NOMO-1 (cell line): ENCODE measurements at regions not wholly inside any gene's neighbourhood (a gene's known extent, or its start where the extent isn't known, plus 50 kb on each side); places are given as distances from the start of the nearest gene placed in this dataset.
A peak's percentile ranks its signal among the peaks of the same experiment; 100 is the strongest.
"Not testable (repeated sequence)": the region's sequence is repeated elsewhere in the genome, so short reads cannot be mapped to it uniquely, and the experiment has no call there.

ENCODE experiments used
- DNase-seq, 2 experiments: peaks; one replicate each; lab custom pipeline; 2025; ENCODE audit not compliant: unreplicated experiment in 2 of 2; lab: John Stamatoyannopoulos, UW

GRCh38 chr15:62362144-62362543 lies 197.1 kb upstream of the C2CD4B start:
- DNase-seq: no peak

GRCh38 chr15:62362608-62363007 lies 197.5 kb upstream of the C2CD4B start:
- DNase-seq: peak in 1 of 2 experiments; percentile 36

DNA sequence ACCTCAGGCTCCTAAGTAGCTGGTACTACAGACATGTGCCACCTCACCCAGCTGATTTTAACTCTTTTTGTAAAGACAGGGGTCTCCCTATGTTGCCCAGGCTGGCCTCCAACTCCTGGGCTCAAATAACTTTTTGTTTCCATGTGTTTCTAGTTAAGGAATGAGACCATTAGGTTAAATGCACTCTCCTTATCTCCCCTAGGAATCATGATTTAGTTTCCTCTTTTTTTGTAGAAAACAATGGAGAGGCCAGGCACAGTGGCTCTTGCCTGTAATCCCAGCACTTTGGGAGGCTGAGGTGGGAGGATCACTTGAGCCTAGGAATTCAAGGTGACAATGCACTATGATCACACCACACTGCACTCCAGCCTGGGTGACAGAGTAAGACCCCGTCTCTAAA lies 198.8 kb upstream of the C2CD4B start:
- no peak for DNase-seq

DNA sequence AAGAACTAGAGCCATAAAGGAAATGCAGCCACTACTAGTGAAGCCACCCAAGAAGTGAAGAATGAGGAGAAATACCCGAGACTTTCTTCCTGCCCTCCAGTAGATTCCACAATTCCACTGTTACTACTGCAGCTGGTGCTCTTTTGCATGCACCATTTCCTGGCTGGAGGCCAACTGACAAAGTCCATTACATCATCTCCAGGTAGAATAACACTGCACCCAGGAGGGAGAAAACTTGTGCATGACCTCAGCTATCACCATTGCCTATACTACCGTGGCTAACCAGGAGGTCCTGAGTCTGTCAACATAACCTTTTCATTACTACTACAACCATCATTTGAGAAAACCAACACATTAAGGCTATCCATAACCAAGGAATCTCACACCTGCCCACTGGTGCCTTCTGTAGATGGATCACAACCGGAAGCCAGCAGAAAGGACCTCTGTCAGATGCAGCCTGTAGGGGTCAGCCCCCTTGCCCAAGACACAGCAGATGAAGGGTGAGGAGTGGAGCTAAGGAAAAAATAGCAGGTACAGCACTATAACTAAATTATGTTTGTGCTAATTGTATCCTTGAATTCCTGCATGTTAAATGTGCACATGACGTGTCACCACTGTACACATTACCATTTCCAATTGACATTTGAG lies 200.8 kb upstream of the C2CD4B start:
- DNase-seq: no peak

DNA sequence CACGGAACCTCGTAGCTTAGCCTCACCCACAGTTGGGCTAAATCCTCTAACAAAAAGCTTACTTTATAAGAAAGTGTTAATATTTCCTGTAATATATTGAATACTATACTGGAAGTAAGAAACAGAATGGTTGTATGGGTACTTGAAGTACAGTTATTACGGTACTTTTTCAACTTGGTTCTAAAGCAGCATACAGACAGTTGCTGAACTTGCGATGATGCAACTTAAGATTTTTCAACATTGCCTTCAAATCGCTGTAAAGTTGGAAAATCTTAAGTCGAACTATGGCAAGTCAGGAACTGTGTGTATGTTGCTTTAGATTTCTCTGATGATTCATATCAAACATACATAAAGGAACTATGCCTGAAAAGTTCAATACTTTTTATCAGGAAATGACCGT lies 204.4 kb upstream of the C2CD4B start:
- peak in 1 of 2 experiments; percentile 13 for DNase-seq

DNA sequence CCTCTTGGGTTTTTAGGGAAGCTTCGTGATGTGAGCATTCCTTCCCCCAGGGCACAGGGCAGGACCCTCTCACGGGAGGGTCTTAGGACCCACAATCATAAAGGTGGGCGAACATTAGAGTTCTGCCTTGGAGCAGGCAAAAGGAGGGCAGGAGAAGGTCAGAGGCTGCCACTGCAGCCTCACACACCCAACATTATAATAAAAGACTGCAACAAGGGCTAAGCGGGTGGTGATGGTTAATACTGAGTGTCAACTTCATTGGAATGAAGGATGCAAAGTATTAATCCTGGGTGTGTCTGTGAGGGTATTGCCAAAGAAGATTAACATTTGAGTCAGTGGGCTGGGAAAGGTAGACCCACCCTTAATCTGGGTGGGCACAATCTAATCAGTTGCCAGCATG lies 206.6 kb upstream of the C2CD4B start:
- DNase-seq: not testable (repeated sequence)

- DNase-seq: no peak
These were observed 212.8 kb upstream of the C2CD4B start for GRCh38 chr15:62377736-62378480.

DNA sequence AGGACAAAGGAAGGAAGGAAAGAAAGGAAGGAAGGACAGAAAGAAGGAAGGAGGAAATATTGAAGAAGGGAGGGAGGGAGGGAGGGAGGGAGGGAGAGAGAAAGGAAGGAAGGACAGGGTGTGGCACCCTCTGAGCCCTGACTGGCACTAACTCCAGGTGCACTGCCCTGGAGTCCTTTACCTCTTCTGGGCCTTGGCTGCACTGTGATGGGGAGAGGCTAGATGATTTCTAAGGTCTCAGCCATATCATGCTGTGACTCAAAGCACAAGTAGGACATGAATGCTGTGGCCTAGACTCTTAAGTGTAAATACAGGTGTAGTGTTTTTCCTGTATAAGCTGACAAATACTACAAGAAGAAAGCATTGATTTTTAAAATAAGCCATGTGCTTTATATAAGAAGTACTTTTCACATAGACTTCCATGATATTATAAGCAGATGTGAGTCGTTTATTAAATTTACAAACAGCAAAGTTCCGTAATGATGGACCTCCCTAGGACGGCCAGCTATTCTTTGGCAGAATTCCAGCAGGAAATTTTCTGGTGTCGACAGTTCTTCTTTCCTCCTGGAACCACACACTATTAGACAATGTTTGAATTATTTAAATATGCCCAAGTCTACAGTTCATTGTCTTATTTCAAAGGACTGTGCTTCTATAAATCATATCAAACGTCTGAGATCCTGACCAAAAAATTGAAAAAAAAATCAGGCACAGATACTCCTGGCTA lies 213.8 kb upstream of the C2CD4B start:
- no peak for DNase-seq

GRCh38 chr15:62380011-62380410 lies 214.9 kb upstream of the C2CD4B start:
- no peak for DNase-seq

- no peak for DNase-seq
These were observed 217.0 kb upstream of the C2CD4B start for GRCh38 chr15:62382046-62382445.

DNA sequence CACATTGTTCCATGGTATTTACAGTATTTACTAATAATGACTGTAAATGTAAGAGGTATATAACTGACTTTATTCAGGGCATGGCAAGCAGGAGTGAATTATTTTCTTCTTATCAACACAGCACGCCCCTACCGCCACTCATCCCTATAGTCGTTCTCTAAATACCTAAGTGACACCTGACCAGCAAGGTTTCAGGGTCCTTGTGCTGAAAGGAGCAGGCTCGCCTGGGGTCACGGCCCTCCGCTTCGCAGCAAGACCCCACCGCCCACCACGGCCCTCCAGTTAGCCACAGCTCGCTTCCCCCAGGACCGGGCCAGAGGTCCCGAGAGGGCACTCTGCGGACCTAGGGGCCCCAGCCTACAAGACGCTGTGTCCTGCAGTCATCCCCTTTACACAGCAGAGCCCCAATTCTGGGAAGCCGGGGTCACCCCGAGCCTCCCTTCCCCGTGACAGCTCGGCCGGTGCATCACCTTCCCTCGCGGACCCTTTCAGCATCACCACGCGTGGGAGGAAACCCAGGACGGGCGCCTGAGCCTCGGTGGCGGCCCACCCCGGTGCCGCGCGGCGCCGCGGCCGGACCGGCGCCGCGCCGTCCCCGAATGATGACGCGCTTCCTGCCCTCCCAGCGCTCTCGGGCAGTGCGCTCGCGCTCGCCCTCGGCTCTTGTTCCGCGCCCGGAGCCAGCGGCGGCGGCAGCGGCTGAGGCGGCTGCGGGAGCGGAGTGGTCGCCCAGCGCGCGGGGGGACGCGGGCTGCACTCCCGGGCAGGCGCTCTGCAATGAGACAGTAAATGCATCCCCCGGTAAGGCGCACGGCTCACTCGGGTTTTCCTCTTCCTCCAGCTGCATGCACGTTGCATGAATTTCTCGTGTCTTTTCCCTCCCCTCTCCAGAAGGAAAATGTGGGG lies 225.1 kb upstream of the C2CD4B start, which contains the start of gene TLN2:
TSS of gene TLN2 (plus strand) at position 666 of the 906 bp plus-strand sequence.
- DNase-seq: peak; percentile 63 to 68

- peak; percentile 22 to 33 for DNase-seq
These were observed 225.9 kb upstream of the C2CD4B start for GRCh38 chr15:62390791-62391640.

GRCh38 chr15:62391641-62392262 lies 226.7 kb upstream of the C2CD4B start:
- no peak for DNase-seq

GRCh38 chr15:62392376-62392775 lies 227.3 kb upstream of the C2CD4B start:
- no peak for DNase-seq

GRCh38 chr15:62393196-62393595 lies 228.1 kb upstream of the C2CD4B start:
- DNase-seq: no peak

DNA sequence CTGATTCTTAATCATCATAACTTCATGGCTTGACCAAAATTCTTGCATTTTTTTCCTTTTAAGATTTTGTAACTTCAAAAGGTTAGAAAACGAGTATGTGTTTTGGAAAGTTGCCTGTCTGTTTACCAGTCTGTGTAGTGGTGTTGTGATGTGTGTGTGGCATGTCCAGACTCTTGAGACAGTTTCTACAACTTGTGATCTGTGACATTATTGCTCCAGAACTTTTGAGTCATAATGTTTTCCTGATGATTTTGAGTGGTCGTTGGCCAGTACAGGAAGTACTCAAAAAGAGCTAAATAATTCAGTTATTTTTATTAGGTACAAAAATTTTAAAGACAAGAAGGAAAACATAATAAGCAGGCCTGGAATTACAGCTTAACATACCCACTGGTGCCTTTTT lies 229.0 kb upstream of the C2CD4B start:
- DNase-seq: no peak

- no peak for DNase-seq
These were observed 235.7 kb upstream of the C2CD4B start for GRCh38 chr15:62400778-62401177.

DNA sequence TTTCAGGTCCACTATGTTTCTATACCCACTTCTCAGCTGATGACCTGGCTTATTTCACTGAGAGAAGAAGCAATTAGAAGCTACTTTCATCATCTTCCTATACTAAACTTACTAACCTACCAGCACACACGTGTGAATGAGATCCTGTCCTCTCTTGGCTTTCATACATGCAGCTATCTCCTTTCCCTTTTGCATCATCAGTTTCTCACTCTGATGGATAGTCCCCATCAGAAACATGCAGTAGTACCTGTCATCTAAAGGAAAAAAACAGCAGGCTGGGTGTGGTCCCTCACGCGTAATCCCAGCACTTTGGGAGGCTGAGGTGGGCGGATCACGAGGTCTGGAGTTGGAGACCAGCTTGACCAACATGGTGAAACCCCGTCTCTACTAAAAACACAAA lies 237.6 kb upstream of the C2CD4B start:
- no peak for DNase-seq

- no peak for DNase-seq
These were observed 238.2 kb upstream of the C2CD4B start for GRCh38 chr15:62403164-62403809.
